Naive thymus-derived CD8-positive, alpha-beta T cell (primary cell): ENCODE measurements at regions not wholly inside any gene's neighbourhood (a gene's known extent, or its start where the extent isn't known, plus 50 kb on each side); places are given as distances from the start of the nearest gene placed in this dataset.
A peak's percentile ranks its signal among the peaks of the same experiment; 100 is the strongest.

Experiments
- ATAC-seq, 2 donors: fragments of 150-1000 bp; cut with Tn5 transposase in 1 of 2; sonication (Bioruptor Pico), chemical (Tn5 transposase) in 1 of 2; 1 replicate in 1 of 2; 2 replicates in 1 of 2; pipeline ENCODE4 v1.10.0; 2021; ENCODE audit warnings: mild to moderate bottlenecking in 2 of 2, moderate library complexity in 2 of 2
- POLR2A ChIA-PET: fragments of 350-600 bp; sonication (Branson Sonifier 250); formaldehyde crosslinking; loops from one replicate; lab custom pipeline; 2021; ENCODE audit warnings: antibody characterized with exemption; lab: Charles Lee
- DNase-seq, 10 donors: peaks; one replicate each; pipeline versions ENCODE4 v3.0.0 to v3.0.0-alpha.2; 2020 to 2022
- H3K27ac Mint-ChIP-seq, 10 donors: one replicate each; pipeline ENCODE4 v1.8.0; 2020 to 2022; ENCODE audit warnings: mild to moderate bottlenecking in 10 of 10, mixed read lengths in 10 of 10, moderate library complexity in 4 of 10, inconsistent platforms in 1 of 10
- H3K27me3 Mint-ChIP-seq, 5 donors: one replicate each; pipeline ENCODE4 v1.8.0; 2021 to 2022; ENCODE audit warnings: mixed read lengths in 5 of 5
- H3K36me3 Mint-ChIP-seq, 3 donors: one replicate each; pipeline ENCODE4 v1.8.0; 2020 to 2022; ENCODE audit warnings: mixed read lengths in 3 of 3, mild to moderate bottlenecking in 2 of 3, inconsistent platforms in 1 of 3
- H3K4me1 Mint-ChIP-seq, 4 donors: one replicate each; pipeline ENCODE4 v1.8.0; 2021 to 2022; ENCODE audit warnings: mixed read lengths in 4 of 4
- H3K4me3 Mint-ChIP-seq, 10 donors: one replicate each; pipeline ENCODE4 v1.8.0; 2020 to 2022; ENCODE audit warnings: mild to moderate bottlenecking in 10 of 10, mixed read lengths in 10 of 10, moderate library complexity in 6 of 10, inconsistent platforms in 1 of 10
- H3K9me3 Mint-ChIP-seq, 9 donors: one replicate each; pipeline ENCODE4 v1.8.0; 2020 to 2022; ENCODE audit warnings: mixed read lengths in 9 of 9, mild to moderate bottlenecking in 3 of 9, inconsistent platforms in 1 of 9, moderate library complexity in 1 of 9

DNA sequence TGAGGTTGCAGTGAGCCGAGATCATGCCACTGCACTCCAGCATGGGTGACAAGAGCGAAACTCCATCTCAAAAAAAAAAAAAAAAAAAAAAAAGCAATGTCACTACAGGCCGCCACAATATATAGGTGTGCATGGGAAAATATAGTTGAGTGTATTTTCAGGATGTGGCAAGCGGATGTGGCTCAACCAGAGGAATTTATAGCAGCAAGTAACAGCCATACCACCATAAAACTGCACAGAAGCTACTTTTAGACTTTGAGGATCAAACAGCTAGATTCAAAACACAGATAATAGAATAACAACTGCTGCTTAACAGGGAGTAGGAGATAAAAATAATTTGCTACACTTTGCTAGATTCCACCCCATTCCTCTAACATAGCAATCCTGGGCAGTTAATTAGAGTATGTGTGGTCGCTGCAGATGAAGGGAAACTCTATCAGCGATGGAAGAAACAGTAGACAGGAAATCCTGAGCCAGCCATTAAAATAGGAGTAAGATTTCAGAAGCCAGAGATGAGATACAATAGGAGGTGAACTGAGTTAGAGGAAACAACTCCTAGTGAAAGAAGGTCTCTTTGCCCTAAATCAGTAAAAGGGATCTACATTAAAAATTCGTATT, 318.7 kb upstream of the STT3B start:
- Mint-ChIP-seq H3K4me1 (peaks cover 56 to 89% (median 87%) of the 10 kb centered on the region in 4 donors), H3K36me3 (no peaks in the 10 kb centered on the region), H3K9me3 (no peaks in the 10 kb centered on the region), H3K4me3 (peak overlapping the region; percentile 32 to 74 (median 64)), H3K27me3 (no peaks in the 10 kb centered on the region), H3K27ac (peak overlapping the region in 8 of 10 donors; percentile 8 to 84 (median 54))
- ATAC-seq: peak; percentile 88 to 90
- DNase-seq: peak in 9 of 10 donors; percentile 7 to 77 (median 38)
- POLR2A ChIA-PET: interaction anchor here (0.5 to 4.4 kb wide), 6 partner anchors 10 to 1949 kb away, joined by 3 to 37 read pairs (median 4); partner anchors contain the start of gene STT3B

DNA sequence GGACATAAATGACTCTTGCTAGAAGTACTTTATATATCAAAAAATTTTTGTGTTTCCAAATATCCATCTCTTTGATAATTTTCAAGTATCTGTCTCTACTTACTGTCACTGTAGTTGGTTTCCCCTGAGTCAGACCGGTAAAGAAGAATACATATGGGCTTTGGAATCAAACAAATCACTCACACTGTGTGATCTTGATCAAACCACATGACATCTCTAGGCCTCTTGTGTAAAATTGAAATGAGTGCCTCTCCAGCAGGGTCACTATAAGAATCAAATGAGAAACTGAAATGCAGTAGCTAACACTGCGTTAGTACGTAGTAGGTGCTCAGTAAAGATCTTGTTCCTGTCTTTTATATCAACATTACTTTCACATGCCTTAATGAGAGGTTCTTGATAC, 314.6 kb upstream of the STT3B start:
- ATAC-seq (no peak), DNase-seq (no peak)
- no peak overlapping the region for H3K4me3 Mint-ChIP-seq
- H3K9me3 Mint-ChIP-seq: peaks cover 0 to 7% (median 0%) of the 10 kb centered on the region in 9 donors
- H3K27ac Mint-ChIP-seq: peak overlapping the region in 2 of 10 donors; percentile 10 to 33
- peaks cover 59 to 95% (median 93%) of the 10 kb centered on the region in 4 donors for H3K4me1 Mint-ChIP-seq
- no peaks in the 10 kb centered on the region for H3K36me3 Mint-ChIP-seq
- H3K27me3 Mint-ChIP-seq: no peaks in the 10 kb centered on the region
- POLR2A ChIA-PET: interaction anchor here (2.0 to 2.1 kb wide), 2 partner anchors 8 to 314 kb away, joined by 7 to 9 read pairs; partner anchors contain the start of gene STT3B

GRCh38 chr3:31219131-31219843, 313.4 kb upstream of the STT3B start:
- Mint-ChIP-seq H3K9me3 (peaks cover 0 to 7% (median 0%) of the 10 kb centered on the region in 9 donors), H3K4me3 (peak overlapping the region in 4 of 10 donors; percentile 0 to 28 (median 19)), H3K27me3 (no peaks in the 10 kb centered on the region), H3K4me1 (peaks cover 59 to 95% (median 92%) of the 10 kb centered on the region in 4 donors), H3K27ac (peak overlapping the region in 4 of 10 donors; percentile 1 to 33 (median 10)), H3K36me3 (no peaks in the 10 kb centered on the region)
- DNase-seq: no peak
- no peak for ATAC-seq
- POLR2A ChIA-PET: interaction anchor here (2.0 kb wide), 1 partner anchor 313 kb away, joined by 7 read pairs; the partner anchor contains the start of gene STT3B

DNA sequence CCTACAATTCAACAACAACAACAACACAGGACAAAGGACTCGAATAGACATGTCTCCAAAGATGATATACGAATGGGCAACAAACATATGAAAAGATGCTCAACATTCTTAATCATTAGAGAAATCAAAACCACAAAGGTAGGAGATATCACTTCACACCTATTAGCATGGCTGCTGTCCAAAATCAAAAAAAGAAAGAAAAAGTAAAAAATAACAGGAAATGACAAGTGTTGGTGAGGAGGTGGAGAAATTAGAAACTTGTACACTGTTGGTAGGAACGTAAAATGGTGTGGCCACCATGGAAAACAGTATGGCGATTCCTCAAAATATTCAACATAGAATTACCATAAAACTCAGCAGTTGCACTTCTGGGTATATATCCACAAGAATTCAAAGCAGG, 312.3 kb upstream of the STT3B start:
- no peak for ATAC-seq
- Mint-ChIP-seq H3K27me3 (no peaks in the 10 kb centered on the region), H3K4me3 (peak overlapping the region in 5 of 10 donors; percentile 14 to 47 (median 30)), H3K36me3 (no peaks in the 10 kb centered on the region), H3K9me3 (peaks cover 0 to 7% (median 0%) of the 10 kb centered on the region in 9 donors), H3K4me1 (peaks cover 52 to 93% (median 90%) of the 10 kb centered on the region in 4 donors), H3K27ac (peak overlapping the region in 3 of 10 donors; percentile 39 to 53 (median 51))
- POLR2A ChIA-PET: no interaction called here
- no peak for DNase-seq

GRCh38 chr3:31223278-31223677, 309.4 kb upstream of the STT3B start:
- Mint-ChIP-seq H3K4me3 (peak overlapping the region in 8 of 10 donors; percentile 1 to 66 (median 48)), H3K9me3 (peaks cover 0 to 7% (median 0%) of the 10 kb centered on the region in 9 donors), H3K27me3 (no peaks in the 10 kb centered on the region), H3K27ac (peak overlapping the region in 8 of 10 donors; percentile 4 to 94 (median 84)), H3K36me3 (no peaks in the 10 kb centered on the region), H3K4me1 (peaks cover 45 to 95% (median 90%) of the 10 kb centered on the region in 4 donors)
- DNase-seq: no peak
- no peak for ATAC-seq
- POLR2A ChIA-PET: interaction anchor here (1.3 to 5.8 kb wide), 4 partner anchors 9 to 309 kb away, joined by 3 to 37 read pairs (median 5); partner anchors contain the start of gene STT3B

DNA sequence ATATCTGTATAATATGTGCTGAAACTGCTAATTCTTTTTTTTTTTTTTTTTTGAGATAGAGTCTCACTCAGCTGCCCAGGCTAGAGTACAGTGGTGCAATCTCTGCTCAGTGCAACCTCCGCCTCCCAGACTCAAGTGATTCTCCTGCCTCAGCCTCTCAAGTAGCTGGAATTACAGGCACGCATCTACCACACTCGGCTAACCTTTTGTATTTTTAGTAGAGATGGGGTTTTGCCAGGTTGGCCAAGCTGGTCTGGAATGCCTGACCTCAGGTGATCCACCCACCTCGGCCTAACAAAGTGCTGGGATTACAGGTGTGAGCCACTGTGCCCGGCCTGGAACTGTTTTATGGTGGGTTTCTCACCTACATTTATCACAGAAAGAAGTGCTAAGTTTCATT, 307.8 kb upstream of the STT3B start:
- Mint-ChIP-seq H3K4me3 (peak overlapping the region in 2 of 10 donors; percentile 19 to 67), H3K9me3 (peaks cover 0 to 11% (median 0%) of the 10 kb centered on the region in 9 donors), H3K27me3 (no peaks in the 10 kb centered on the region), H3K4me1 (peaks cover 34 to 94% (median 87%) of the 10 kb centered on the region in 4 donors), H3K36me3 (peaks cover 0 to 2% (median 0%) of the 10 kb centered on the region in 3 donors), H3K27ac (peak overlapping the region in 7 of 10 donors; percentile 50 to 96 (median 93))
- ATAC-seq (no peak), DNase-seq (no peak)
- POLR2A ChIA-PET: interaction anchor here (1.4 to 5.8 kb wide), 3 partner anchors 9 to 308 kb away, joined by 4 to 48 read pairs (median 37); partner anchors contain the start of gene STT3B

DNA sequence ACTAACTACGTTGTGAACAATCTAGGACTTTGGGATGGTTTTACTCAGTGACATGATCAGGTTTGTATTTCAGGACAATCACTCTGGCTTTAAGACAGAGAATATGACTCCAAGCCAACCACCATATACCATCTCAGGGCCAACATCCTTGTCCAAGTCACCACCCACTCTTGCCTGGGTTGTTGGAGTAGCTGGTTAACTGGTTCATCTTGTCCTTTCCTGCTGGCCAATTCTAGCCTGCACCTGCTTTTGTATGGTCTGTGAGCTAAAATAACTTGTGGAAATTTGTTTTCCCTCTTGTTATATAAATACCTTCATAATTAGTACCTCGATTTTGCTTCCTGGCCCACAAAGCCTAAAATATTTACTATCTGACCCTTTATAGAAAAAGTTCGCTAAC, 306.8 kb upstream of the STT3B start:
- Mint-ChIP-seq H3K27ac (peak overlapping the region; percentile 77 to 97 (median 94)), H3K9me3 (peaks cover 0 to 3% (median 0%) of the 10 kb centered on the region in 9 donors), H3K36me3 (peaks cover 0 to 2% (median 0%) of the 10 kb centered on the region in 3 donors), H3K4me3 (peak overlapping the region; percentile 24 to 83 (median 74)), H3K27me3 (no peaks in the 10 kb centered on the region), H3K4me1 (peaks cover 39 to 92% (median 86%) of the 10 kb centered on the region in 4 donors)
- no peak for DNase-seq
- ATAC-seq: no peak
- POLR2A ChIA-PET: interaction anchor here (0.7 to 5.8 kb wide), 7 partner anchors 8 to 307 kb away, joined by 3 to 48 read pairs (median 8); partner anchors contain the start of gene STT3B

DNA sequence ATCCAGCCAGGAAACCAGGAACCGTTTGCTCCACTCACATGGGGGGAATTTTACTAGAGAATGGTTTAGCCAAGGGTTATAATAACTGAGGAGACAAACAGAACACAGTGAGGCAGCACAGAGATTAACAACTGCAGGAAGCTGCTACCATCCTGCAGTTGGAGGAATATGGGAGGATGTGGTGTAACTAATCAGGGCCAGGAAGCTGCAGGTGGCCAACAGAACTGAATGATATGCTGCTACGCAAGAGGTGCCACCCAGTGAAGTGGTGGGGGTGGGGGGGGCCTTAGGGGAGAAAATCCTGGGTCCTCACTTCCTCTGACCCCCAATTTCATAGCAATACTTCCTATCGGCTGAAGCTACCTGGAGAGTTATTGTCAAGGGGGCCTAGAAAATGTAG, 306.4 kb upstream of the STT3B start:
- peaks cover 42 to 95% (median 88%) of the 10 kb centered on the region in 4 donors for H3K4me1 Mint-ChIP-seq
- peak overlapping the region; percentile 77 to 97 (median 94) for H3K27ac Mint-ChIP-seq
- ATAC-seq (peak; percentile 43 to 58), DNase-seq (peak in 7 of 10 donors; percentile 2 to 73 (median 39))
- peaks cover 0 to 2% (median 0%) of the 10 kb centered on the region in 3 donors for H3K36me3 Mint-ChIP-seq
- peak overlapping the region; percentile 51 to 83 (median 74) for H3K4me3 Mint-ChIP-seq
- peaks cover 0 to 3% (median 0%) of the 10 kb centered on the region in 9 donors for H3K9me3 Mint-ChIP-seq
- POLR2A ChIA-PET: interaction anchor here (0.7 to 5.8 kb wide), 6 partner anchors 8 to 306 kb away, joined by 3 to 48 read pairs (median 8); partner anchors contain the start of gene STT3B
- H3K27me3 Mint-ChIP-seq: no peaks in the 10 kb centered on the region

DNA sequence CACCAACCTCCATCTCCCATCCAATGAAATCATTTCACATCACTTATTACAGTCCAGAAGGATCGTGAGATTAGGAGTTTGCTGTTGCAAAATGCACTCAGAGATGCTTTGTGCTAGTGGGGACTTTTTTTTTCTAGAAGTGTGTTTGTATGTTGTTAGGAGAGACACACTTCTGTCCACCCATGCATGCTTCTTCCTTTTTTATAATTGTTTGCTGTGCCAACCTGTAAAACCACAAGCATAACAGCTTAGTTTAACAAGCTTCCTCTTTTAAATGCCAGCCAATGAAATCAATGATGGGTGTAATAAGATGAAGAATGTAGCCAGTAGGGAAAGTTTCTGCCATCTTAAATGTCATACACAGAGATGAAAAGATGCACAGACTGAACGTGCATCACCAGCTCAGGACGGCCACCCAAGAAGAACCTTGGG, 305.6 kb upstream of the STT3B start:
- ATAC-seq: peak; percentile 83

DNA sequence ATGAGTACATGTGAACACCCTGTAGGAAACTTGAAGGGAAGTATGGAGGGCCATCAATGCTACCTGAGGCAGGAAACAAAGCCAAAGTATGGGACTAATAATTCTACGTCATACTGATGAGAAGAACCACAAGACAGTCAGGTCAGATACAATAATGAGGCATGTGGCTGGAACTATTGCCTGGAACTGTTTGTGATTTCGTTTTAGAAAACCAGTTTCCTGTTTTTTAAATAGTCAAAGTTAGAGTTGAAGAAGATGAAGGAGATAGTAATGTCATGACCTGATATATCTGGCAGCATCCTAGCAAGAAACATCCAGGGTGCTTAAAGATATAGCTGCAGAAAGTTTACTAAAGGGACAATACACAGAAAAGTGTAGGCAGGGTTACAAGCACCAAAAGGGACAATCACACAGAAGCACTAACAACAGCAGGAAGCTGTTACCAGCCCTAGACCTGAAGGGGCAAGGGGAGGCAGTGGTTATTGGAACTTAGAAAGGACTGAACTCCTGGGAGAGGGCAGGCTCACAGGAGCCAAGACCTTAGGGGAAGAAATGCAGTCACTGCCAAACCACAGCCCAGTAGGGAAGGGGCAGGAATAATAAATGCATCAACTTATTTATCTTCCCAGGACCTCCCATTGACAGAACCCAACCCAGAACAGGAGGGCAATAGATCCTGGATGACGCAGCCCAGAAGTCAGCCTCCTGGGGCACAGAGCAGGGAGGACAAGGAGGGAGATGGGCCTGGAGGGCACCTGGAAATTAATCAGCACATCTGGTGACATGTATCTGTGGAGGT, 302.1 kb upstream of the STT3B start:
- H3K36me3 Mint-ChIP-seq: peaks cover 0 to 2% (median 0%) of the 10 kb centered on the region in 3 donors
- peak in 2 of 10 donors; percentile 28 to 30 for DNase-seq
- ATAC-seq: peak; percentile 5
- H3K4me1 Mint-ChIP-seq: peaks cover 42 to 92% (median 85%) of the 10 kb centered on the region in 4 donors
- H3K9me3 Mint-ChIP-seq: peaks cover 0 to 3% (median 0%) of the 10 kb centered on the region in 9 donors
- no peaks in the 10 kb centered on the region for H3K27me3 Mint-ChIP-seq
- H3K27ac Mint-ChIP-seq: peak overlapping the region; percentile 6 to 90 (median 71)
- H3K4me3 Mint-ChIP-seq: peak overlapping the region; percentile 4 to 70 (median 54)
- POLR2A ChIA-PET: interaction anchor here (1.0 to 2.6 kb wide), 2 partner anchors 301 to 302 kb away, joined by 3 to 10 read pairs; partner anchors contain the start of gene STT3B

More for the DNA sequence above, 305.6 kb upstream of the STT3B start:
- DNase-seq: peak in 5 of 10 donors; percentile 23 to 74 (median 42)
- H3K36me3 Mint-ChIP-seq: peaks cover 0 to 2% (median 0%) of the 10 kb centered on the region in 3 donors
- peaks cover 44 to 95% (median 89%) of the 10 kb centered on the region in 4 donors for H3K4me1 Mint-ChIP-seq
- H3K4me3 Mint-ChIP-seq: peak overlapping the region in 9 of 10 donors; percentile 54 to 83 (median 67)
- POLR2A ChIA-PET: interaction anchor here (1.8 to 5.8 kb wide), 4 partner anchors 9 to 306 kb away, joined by 8 to 48 read pairs (median 23); partner anchors contain the start of gene STT3B
- peak overlapping the region; percentile 77 to 97 (median 94) for H3K27ac Mint-ChIP-seq
- H3K9me3 Mint-ChIP-seq: peaks cover 0 to 3% (median 0%) of the 10 kb centered on the region in 9 donors
- no peaks in the 10 kb centered on the region for H3K27me3 Mint-ChIP-seq
